HL-60 (cell line): ENCODE measurements at regions not wholly inside any gene's neighbourhood (a gene's known extent, or its start where the extent isn't known, plus 50 kb on each side); places are given as distances from the start of the nearest gene placed in this dataset.

ENCODE experiments used
- DNase-seq, 2 experiments: peaks; one replicate each; pipeline ENCODE4 v3.0.0-alpha.2; 2010 to 2020; ENCODE audit warnings: low read depth in 1 of 2, low spot score in 1 of 2
- H3K27ac ChIP-seq: fragments of 250-450 bp; sonication (Bioruptor Pico); replicated peaks from 2 replicates; pipeline ENCODE4 v1.5.1; 2020; ENCODE audit warnings: mild to moderate bottlenecking, moderate library complexity
- H3K27me3 ChIP-seq: fragments of 250-450 bp; sonication (Bioruptor Pico); 2 replicates; pipeline ENCODE4 v1.5.1; 2021; ENCODE audit warnings: mild to moderate bottlenecking, moderate library complexity; ENCODE audit not compliant: insufficient read depth, poor library complexity, severe bottlenecking
- H3K4me3 ChIP-seq: replicated peaks from 2 replicates; pipeline ENCODE4 v1.5.1; 2011; ENCODE audit warnings: mild to moderate bottlenecking, control low read depth, low read length; ENCODE audit not compliant: insufficient read depth
- GABPA ChIP-seq: IDR thresholded peaks from 2 replicates; pipeline ENCODE4 v1.6.1; 2012; ENCODE audit warnings: low read depth
- POLR2AphosphoS5 ChIP-seq: IDR thresholded peaks from 2 replicates; pipeline ENCODE4 v1.6.1; 2012; ENCODE audit warnings: low read depth
- REST ChIP-seq: IDR thresholded peaks from 2 replicates; pipeline ENCODE4 v1.6.1; 2012; ENCODE audit warnings: low read depth; ENCODE audit not compliant: insufficient replicate concordance
- SPI1 ChIP-seq: IDR thresholded peaks from 2 replicates; pipeline ENCODE4 v1.6.1; 2012; ENCODE audit warnings: low read depth, mild to moderate bottlenecking, borderline replicate concordance
- TF ChIP-seq, protein P1 (sequence below): IDR thresholded peaks from one replicate; pipeline ENCODE4 v1.5.1; 2011; ENCODE audit warnings: low read length, control low read depth, inconsistent platforms; ENCODE audit not compliant: insufficient read depth

DNA sequence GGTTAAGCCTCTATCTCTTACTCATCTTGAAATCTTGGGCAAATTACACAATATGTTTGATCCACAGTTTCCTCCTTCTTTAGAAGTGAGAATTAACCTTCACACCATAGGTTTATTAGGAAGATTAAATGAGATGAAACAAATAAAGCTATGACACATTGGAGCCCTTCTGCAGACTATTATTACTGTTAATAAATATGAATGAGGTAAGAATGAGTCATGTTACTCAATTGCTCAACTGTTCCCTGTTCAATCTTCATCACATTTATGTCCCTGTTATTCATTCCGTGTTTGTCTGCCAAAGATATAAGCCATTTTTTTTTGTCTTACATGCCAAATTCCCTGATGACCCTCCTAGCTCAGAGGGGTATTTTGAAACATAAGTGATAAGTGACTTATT lies 52.1 kb upstream of the PAPPA start:
- no peaks in the 10 kb centered on the region for H3K27me3 ChIP-seq
- no peak overlapping the region for H3K27ac ChIP-seq
- no peak for DNase-seq
- TF ChIP-seq REST (no peak), GABPA (no peak), POLR2AphosphoS5 (no peak), SPI1 (no peak)
- TF ChIP-seq, protein P1, sequence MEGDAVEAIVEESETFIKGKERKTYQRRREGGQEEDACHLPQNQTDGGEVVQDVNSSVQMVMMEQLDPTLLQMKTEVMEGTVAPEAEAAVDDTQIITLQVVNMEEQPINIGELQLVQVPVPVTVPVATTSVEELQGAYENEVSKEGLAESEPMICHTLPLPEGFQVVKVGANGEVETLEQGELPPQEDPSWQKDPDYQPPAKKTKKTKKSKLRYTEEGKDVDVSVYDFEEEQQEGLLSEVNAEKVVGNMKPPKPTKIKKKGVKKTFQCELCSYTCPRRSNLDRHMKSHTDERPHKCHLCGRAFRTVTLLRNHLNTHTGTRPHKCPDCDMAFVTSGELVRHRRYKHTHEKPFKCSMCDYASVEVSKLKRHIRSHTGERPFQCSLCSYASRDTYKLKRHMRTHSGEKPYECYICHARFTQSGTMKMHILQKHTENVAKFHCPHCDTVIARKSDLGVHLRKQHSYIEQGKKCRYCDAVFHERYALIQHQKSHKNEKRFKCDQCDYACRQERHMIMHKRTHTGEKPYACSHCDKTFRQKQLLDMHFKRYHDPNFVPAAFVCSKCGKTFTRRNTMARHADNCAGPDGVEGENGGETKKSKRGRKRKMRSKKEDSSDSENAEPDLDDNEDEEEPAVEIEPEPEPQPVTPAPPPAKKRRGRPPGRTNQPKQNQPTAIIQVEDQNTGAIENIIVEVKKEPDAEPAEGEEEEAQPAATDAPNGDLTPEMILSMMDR = no peak
- no peak overlapping the region for H3K4me3 ChIP-seq

DNA sequence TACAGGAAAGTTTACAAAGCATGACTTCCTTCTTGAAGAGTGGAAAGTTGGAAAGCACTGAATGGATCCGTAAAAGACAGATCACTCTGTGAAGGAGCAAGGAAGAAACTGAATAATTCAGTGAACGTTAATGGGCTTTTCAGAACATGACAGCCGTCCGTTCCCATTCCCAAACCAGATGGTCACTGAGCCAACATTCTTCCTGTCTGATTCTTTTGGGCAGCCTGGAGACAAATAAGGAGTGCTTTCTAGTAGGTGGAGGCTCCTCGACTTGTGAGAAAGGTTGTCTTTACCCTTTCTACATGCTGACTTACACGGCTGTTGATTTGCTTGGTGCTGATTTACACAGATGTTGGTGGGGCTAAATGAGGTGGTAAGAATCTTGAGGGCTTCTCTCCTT lies 51.0 kb upstream of the PAPPA start:
- DNase-seq = no peak
- TF ChIP-seq SPI1 = no peak
- no peak for TF ChIP-seq GABPA
- TF ChIP-seq REST = no peak
- no peaks in the 10 kb centered on the region for H3K27me3 ChIP-seq
- H3K27ac ChIP-seq = no peak overlapping the region
- no peak overlapping the region for H3K4me3 ChIP-seq
